OCI-LY7 (cell line): ENCODE measurements at regions not wholly inside any gene's neighbourhood (a gene's known extent, or its start where the extent isn't known, plus 50 kb on each side); places are given as distances from the start of the nearest gene placed in this dataset.

Source experiments
- BruUV-seq: library from RNA; stranded (reverse); fragments of 400-500 nt; replicated peaks from 2 replicates; lab custom pipeline; 2021; lab: Mats Ljungman, UMichigan
- CTCF ChIA-PET: fragments of 300-600 bp; sonication (Branson Sonifier 250); formaldehyde crosslinking; loops from one replicate; lab custom pipeline; 2022; ENCODE audit warnings: antibody characterized with exemption; ENCODE audit not compliant: unreplicated experiment; lab: Charles Lee
- POLR2A ChIA-PET: fragments of 300-600 bp; sonication (Branson Sonifier 250); formaldehyde crosslinking; loops from one replicate; lab custom pipeline; 2022; ENCODE audit warnings: antibody characterized with exemption; lab: Charles Lee
- DNase-seq: peaks from one replicate; pipeline ENCODE4 v3.0.0-alpha.2; 2015; ENCODE audit warnings: low spot score
- H2AFZ ChIP-seq: fragments of 200-600 bp; sonication (generic), shearing (Covaris generic); 2 replicates; pipeline ENCODE4 v1.6.1; 2014; ENCODE audit warnings: mild to moderate bottlenecking, antibody characterized with exemption, low read length, moderate library complexity
- H3K27ac ChIP-seq: fragments of 200-600 bp; sonication (generic); 2 replicates; pipeline ENCODE4 v1.5.1; 2014; ENCODE audit warnings: mixed run types, low read depth, mild to moderate bottlenecking, moderate library complexity, low read length, inconsistent platforms; ENCODE audit not compliant: poor library complexity, severe bottlenecking
- H3K36me3 ChIP-seq: fragments of 200-600 bp; sonication (generic); 2 replicates; pipeline ENCODE4 v1.6.1; 2014; ENCODE audit warnings: mild to moderate bottlenecking, antibody characterized with exemption, low read length, moderate library complexity, mixed read lengths; ENCODE audit not compliant: insufficient read depth
- H3K4me1 ChIP-seq: fragments of 200-600 bp; sonication (generic); 2 replicates; pipeline ENCODE4 v1.5.1; 2014; ENCODE audit warnings: mild to moderate bottlenecking, low read length; ENCODE audit not compliant: insufficient read depth, poor library complexity, severe bottlenecking
- H3K4me2 ChIP-seq: fragments of 200-600 bp; sonication (generic); 2 replicates; pipeline ENCODE4 v1.6.1; 2014; ENCODE audit warnings: mild to moderate bottlenecking, low read length
- H3K4me3 ChIP-seq: fragments of 200-600 bp; sonication (generic); 2 replicates; pipeline ENCODE4 v1.5.1; 2014; ENCODE audit warnings: mild to moderate bottlenecking, low read depth, low read length; ENCODE audit not compliant: poor library complexity, severe bottlenecking
- H3K79me2 ChIP-seq: fragments of 200-600 bp; sonication (generic); 2 replicates; pipeline ENCODE4 v1.6.1; 2016; ENCODE audit warnings: low read depth, mild to moderate bottlenecking, low read length, moderate library complexity, mixed read lengths; ENCODE audit not compliant: insufficient read depth
- H3K9me2 ChIP-seq: fragments of 200-600 bp; sonication (generic); 2 replicates; pipeline ENCODE4 v1.6.1; 2016; ENCODE audit warnings: mild to moderate bottlenecking, low read length, mixed read lengths; ENCODE audit not compliant: insufficient read depth
- H3K9me3 ChIP-seq: fragments of 200-600 bp; sonication (generic); 2 replicates; pipeline ENCODE4 v1.6.1; 2014; ENCODE audit warnings: mild to moderate bottlenecking, mixed run types, low read length, mixed read lengths
- H4K20me1 ChIP-seq: fragments of 200-600 bp; sonication (generic); 2 replicates; pipeline ENCODE4 v1.6.1; 2014; ENCODE audit warnings: mild to moderate bottlenecking, antibody characterized with exemption, low read length, moderate library complexity, mixed read lengths; ENCODE audit not compliant: insufficient read depth
- EZH2phosphoT487 ChIP-seq: fragments of 200-600 bp; sonication (generic); IDR thresholded peaks from 2 replicates; pipeline ENCODE4 v1.6.1; 2018; ENCODE audit warnings: low read depth, borderline replicate concordance, mild to moderate bottlenecking, mixed run types, antibody characterized with exemption, low read length, moderate library complexity, mixed read lengths
- intact Hi-C: fragments of 100-400 bp; cut with micrococcal nuclease; formaldehyde crosslinking; loops from one replicate; pipeline ENCODE4 v1.10.0; 2022; ENCODE audit not compliant: unreplicated experiment
- TF ChIP-seq, protein P1 (sequence below): fragments of 200-600 bp; sonication (generic); conservative IDR thresholded peaks from 2 replicates; pipeline ENCODE4 v1.5.1; 2014; ENCODE audit warnings: mild to moderate bottlenecking, antibody characterized with exemption, low read length, moderate library complexity, mixed read lengths

GRCh38 chr2:83757329-83757728 is 701.8 kb downstream of the SUCLG1 start:
- Histone ChIP-seq H3K36me3 (no peaks in the 10 kb centered on the region), H3K4me3 (no peak overlapping the region), H3K9me2 (no peaks in the 10 kb centered on the region), H4K20me1 (no peaks in the 10 kb centered on the region), H3K9me3 (peaks cover 9% of the 10 kb centered on the region; the same call in 1 of the 2 replicates), H3K79me2 (no peaks in the 10 kb centered on the region), H3K4me1 (no peaks in the 10 kb centered on the region), H2AFZ (no peak overlapping the region), H3K4me2 (no peak overlapping the region), H3K27ac (no peak overlapping the region)
- CTCF ChIA-PET = no interaction called here
- no peak for DNase-seq
- intact Hi-C loops = no loop called here
- BruUV-seq = no TSS peak
- TF ChIP-seq, protein P1, sequence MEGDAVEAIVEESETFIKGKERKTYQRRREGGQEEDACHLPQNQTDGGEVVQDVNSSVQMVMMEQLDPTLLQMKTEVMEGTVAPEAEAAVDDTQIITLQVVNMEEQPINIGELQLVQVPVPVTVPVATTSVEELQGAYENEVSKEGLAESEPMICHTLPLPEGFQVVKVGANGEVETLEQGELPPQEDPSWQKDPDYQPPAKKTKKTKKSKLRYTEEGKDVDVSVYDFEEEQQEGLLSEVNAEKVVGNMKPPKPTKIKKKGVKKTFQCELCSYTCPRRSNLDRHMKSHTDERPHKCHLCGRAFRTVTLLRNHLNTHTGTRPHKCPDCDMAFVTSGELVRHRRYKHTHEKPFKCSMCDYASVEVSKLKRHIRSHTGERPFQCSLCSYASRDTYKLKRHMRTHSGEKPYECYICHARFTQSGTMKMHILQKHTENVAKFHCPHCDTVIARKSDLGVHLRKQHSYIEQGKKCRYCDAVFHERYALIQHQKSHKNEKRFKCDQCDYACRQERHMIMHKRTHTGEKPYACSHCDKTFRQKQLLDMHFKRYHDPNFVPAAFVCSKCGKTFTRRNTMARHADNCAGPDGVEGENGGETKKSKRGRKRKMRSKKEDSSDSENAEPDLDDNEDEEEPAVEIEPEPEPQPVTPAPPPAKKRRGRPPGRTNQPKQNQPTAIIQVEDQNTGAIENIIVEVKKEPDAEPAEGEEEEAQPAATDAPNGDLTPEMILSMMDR = no peak
- TF ChIP-seq EZH2phosphoT487 = no peak
- POLR2A ChIA-PET = interaction anchor here (0.7 kb wide), 1 partner anchor 11 kb away, joined by 3 read pairs; no protein-coding TSS in a partner anchor

DNA sequence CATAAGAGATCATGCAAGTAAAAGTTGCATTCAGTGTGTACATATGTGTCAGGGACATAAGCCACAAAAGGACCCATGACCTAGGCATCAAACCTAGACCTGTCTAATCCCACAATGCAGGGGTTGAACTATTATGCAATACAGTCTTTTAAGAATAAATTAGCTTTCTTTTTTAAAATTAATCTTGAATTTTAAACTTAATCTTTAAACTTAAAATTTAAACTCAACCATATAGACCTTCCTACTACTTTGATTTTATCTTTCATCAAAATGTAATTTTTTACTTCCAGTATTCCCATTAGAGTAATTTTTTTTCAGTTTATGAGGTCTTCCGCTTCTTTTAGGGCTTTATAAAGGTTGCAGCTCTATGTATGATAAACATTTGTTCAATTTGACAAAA is 702.9 kb downstream of the SUCLG1 start:
- Histone ChIP-seq H3K36me3 (no peaks in the 10 kb centered on the region), H3K27ac (no peak overlapping the region), H3K9me3 (peaks cover 9% of the 10 kb centered on the region; the same call in 1 of the 2 replicates), H3K4me2 (no peak overlapping the region), H3K9me2 (no peaks in the 10 kb centered on the region), H3K4me1 (no peaks in the 10 kb centered on the region), H4K20me1 (no peaks in the 10 kb centered on the region), H3K4me3 (no peak overlapping the region), H2AFZ (no peak overlapping the region), H3K79me2 (no peaks in the 10 kb centered on the region)
- no peak for DNase-seq
- intact Hi-C loops = no loop called here
- no peak for TF ChIP-seq EZH2phosphoT487
- TF ChIP-seq, protein P1 = no peak
- POLR2A ChIA-PET = interaction anchor here (0.5 kb wide), 1 partner anchor 47 kb away, joined by 3 read pairs; no protein-coding TSS in a partner anchor
- CTCF ChIA-PET = no interaction called here
- BruUV-seq = no TSS peak

- Histone ChIP-seq H3K79me2 (no peaks in the 10 kb centered on the region), H3K4me1 (no peaks in the 10 kb centered on the region), H3K4me3 (no peak overlapping the region), H3K4me2 (no peak overlapping the region), H3K9me3 (no peaks in the 10 kb centered on the region), H4K20me1 (no peaks in the 10 kb centered on the region), H2AFZ (no peak overlapping the region), H3K27ac (no peak overlapping the region), H3K36me3 (no peaks in the 10 kb centered on the region), H3K9me2 (no peaks in the 10 kb centered on the region)
- DNase-seq = no peak
- no TSS peak for BruUV-seq
- ChIA-PET CTCF (no interaction called here), POLR2A (no interaction called here)
- intact Hi-C loops = no loop called here
- TF ChIP-seq, protein P1 = no peak
- no peak for TF ChIP-seq EZH2phosphoT487
Observed at GRCh38 chr2:83747141-83747540, 711.9 kb downstream of the SUCLG1 start.
